Vagina (tissue), 2 donors: ENCODE measurements at regions not wholly inside any gene's neighbourhood (a gene's known extent, or its start where the extent isn't known, plus 50 kb on each side); places are given as distances from the start of the nearest gene placed in this dataset.

Source experiments
- POLR2A ChIP-seq, 2 donors: fragments of 450-650 bp; IDR thresholded peaks; one replicate each; pipeline ENCODE4 v1.6.1; 2017; ENCODE audit warnings: antibody characterized with exemption in 2 of 2, mild to moderate bottlenecking in 2 of 2, moderate library complexity in 2 of 2
- POLR2AphosphoS5 ChIP-seq, 2 donors: sonication (generic); formaldehyde crosslinking; IDR thresholded peaks; one replicate each; pipeline ENCODE4 v1.9.0; 2017; ENCODE audit warnings: antibody characterized with exemption in 2 of 2, mild to moderate bottlenecking in 2 of 2, low read depth in 1 of 2; ENCODE audit not compliant: insufficient read depth in 1 of 2
- TF ChIP-seq, protein P1 (sequence below), 3 experiments: fragments of 450-650 bp in 2 of 3; fragments of 200-600 bp in 1 of 3; sonication (generic) in 1 of 3; IDR thresholded peaks; one replicate each; pipeline ENCODE4 v1.5.1; 2017 to 2019; ENCODE audit warnings: antibody characterized with exemption in 3 of 3, mild to moderate bottlenecking in 2 of 3, moderate library complexity in 2 of 3

- TF ChIP-seq, protein P1, sequence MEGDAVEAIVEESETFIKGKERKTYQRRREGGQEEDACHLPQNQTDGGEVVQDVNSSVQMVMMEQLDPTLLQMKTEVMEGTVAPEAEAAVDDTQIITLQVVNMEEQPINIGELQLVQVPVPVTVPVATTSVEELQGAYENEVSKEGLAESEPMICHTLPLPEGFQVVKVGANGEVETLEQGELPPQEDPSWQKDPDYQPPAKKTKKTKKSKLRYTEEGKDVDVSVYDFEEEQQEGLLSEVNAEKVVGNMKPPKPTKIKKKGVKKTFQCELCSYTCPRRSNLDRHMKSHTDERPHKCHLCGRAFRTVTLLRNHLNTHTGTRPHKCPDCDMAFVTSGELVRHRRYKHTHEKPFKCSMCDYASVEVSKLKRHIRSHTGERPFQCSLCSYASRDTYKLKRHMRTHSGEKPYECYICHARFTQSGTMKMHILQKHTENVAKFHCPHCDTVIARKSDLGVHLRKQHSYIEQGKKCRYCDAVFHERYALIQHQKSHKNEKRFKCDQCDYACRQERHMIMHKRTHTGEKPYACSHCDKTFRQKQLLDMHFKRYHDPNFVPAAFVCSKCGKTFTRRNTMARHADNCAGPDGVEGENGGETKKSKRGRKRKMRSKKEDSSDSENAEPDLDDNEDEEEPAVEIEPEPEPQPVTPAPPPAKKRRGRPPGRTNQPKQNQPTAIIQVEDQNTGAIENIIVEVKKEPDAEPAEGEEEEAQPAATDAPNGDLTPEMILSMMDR (IDR thresholded peaks at IDR 0.05) = no peak
- TF ChIP-seq POLR2AphosphoS5 (IDR thresholded peaks at IDR 0.05; ENCODE audit: insufficient read depth in 1 of 2, low read depth in 1 of 2) (no peak), POLR2A (IDR thresholded peaks at IDR 0.05) (no peak)
Measured at GRCh38 chr2:236971131-236971821, 114.4 kb upstream of the COPS8 start.
